OCI-LY7 (cell line): ENCODE measurements at regions not wholly inside any gene's neighbourhood (a gene's known extent, or its start where the extent isn't known, plus 50 kb on each side); places are given as distances from the start of the nearest gene placed in this dataset.

Source experiments
- BruUV-seq: library from RNA; stranded (reverse); fragments of 400-500 nt; replicated peaks from 2 replicates; lab custom pipeline; 2021; lab: Mats Ljungman, UMichigan
- CTCF ChIA-PET: fragments of 300-600 bp; sonication (Branson Sonifier 250); formaldehyde crosslinking; loops from one replicate; lab custom pipeline; 2022; ENCODE audit warnings: antibody characterized with exemption; ENCODE audit not compliant: unreplicated experiment; lab: Charles Lee
- POLR2A ChIA-PET: fragments of 300-600 bp; sonication (Branson Sonifier 250); formaldehyde crosslinking; loops from one replicate; lab custom pipeline; 2022; ENCODE audit warnings: antibody characterized with exemption; lab: Charles Lee
- DNase-seq: peaks from one replicate; pipeline ENCODE4 v3.0.0-alpha.2; 2015; ENCODE audit warnings: low spot score
- H2AFZ ChIP-seq: fragments of 200-600 bp; sonication (generic), shearing (Covaris generic); 2 replicates; pipeline ENCODE4 v1.6.1; 2014; ENCODE audit warnings: mild to moderate bottlenecking, antibody characterized with exemption, low read length, moderate library complexity
- H3K27ac ChIP-seq: fragments of 200-600 bp; sonication (generic); 2 replicates; pipeline ENCODE4 v1.5.1; 2014; ENCODE audit warnings: mixed run types, low read depth, mild to moderate bottlenecking, moderate library complexity, low read length, inconsistent platforms; ENCODE audit not compliant: poor library complexity, severe bottlenecking
- H3K36me3 ChIP-seq: fragments of 200-600 bp; sonication (generic); 2 replicates; pipeline ENCODE4 v1.6.1; 2014; ENCODE audit warnings: mild to moderate bottlenecking, antibody characterized with exemption, low read length, moderate library complexity, mixed read lengths; ENCODE audit not compliant: insufficient read depth
- H3K4me1 ChIP-seq: fragments of 200-600 bp; sonication (generic); 2 replicates; pipeline ENCODE4 v1.5.1; 2014; ENCODE audit warnings: mild to moderate bottlenecking, low read length; ENCODE audit not compliant: insufficient read depth, poor library complexity, severe bottlenecking
- H3K4me2 ChIP-seq: fragments of 200-600 bp; sonication (generic); 2 replicates; pipeline ENCODE4 v1.6.1; 2014; ENCODE audit warnings: mild to moderate bottlenecking, low read length
- H3K4me3 ChIP-seq: fragments of 200-600 bp; sonication (generic); 2 replicates; pipeline ENCODE4 v1.5.1; 2014; ENCODE audit warnings: mild to moderate bottlenecking, low read depth, low read length; ENCODE audit not compliant: poor library complexity, severe bottlenecking
- H3K79me2 ChIP-seq: fragments of 200-600 bp; sonication (generic); 2 replicates; pipeline ENCODE4 v1.6.1; 2016; ENCODE audit warnings: low read depth, mild to moderate bottlenecking, low read length, moderate library complexity, mixed read lengths; ENCODE audit not compliant: insufficient read depth
- H3K9me2 ChIP-seq: fragments of 200-600 bp; sonication (generic); 2 replicates; pipeline ENCODE4 v1.6.1; 2016; ENCODE audit warnings: mild to moderate bottlenecking, low read length, mixed read lengths; ENCODE audit not compliant: insufficient read depth
- H3K9me3 ChIP-seq: fragments of 200-600 bp; sonication (generic); 2 replicates; pipeline ENCODE4 v1.6.1; 2014; ENCODE audit warnings: mild to moderate bottlenecking, mixed run types, low read length, mixed read lengths
- H4K20me1 ChIP-seq: fragments of 200-600 bp; sonication (generic); 2 replicates; pipeline ENCODE4 v1.6.1; 2014; ENCODE audit warnings: mild to moderate bottlenecking, antibody characterized with exemption, low read length, moderate library complexity, mixed read lengths; ENCODE audit not compliant: insufficient read depth
- CTCF ChIP-seq: fragments of 200-600 bp; sonication (generic); conservative IDR thresholded peaks from 2 replicates; pipeline ENCODE4 v1.5.1; 2014; ENCODE audit warnings: mild to moderate bottlenecking, antibody characterized with exemption, low read length, moderate library complexity, mixed read lengths
- EZH2phosphoT487 ChIP-seq: fragments of 200-600 bp; sonication (generic); IDR thresholded peaks from 2 replicates; pipeline ENCODE4 v1.6.1; 2018; ENCODE audit warnings: low read depth, borderline replicate concordance, mild to moderate bottlenecking, mixed run types, antibody characterized with exemption, low read length, moderate library complexity, mixed read lengths
- intact Hi-C: fragments of 100-400 bp; cut with micrococcal nuclease; formaldehyde crosslinking; loops from one replicate; pipeline ENCODE4 v1.10.0; 2022; ENCODE audit not compliant: unreplicated experiment

- Histone ChIP-seq H3K9me3 (peaks cover 5% of the 10 kb centered on the region; the same call in 1 of the 2 replicates), H3K4me2 (no peak overlapping the region), H2AFZ (no peak overlapping the region), H3K4me1 (peaks cover 20% of the 10 kb centered on the region), H3K4me3 (no peak overlapping the region), H3K36me3 (no peaks in the 10 kb centered on the region), H3K79me2 (no peaks in the 10 kb centered on the region), H4K20me1 (no peaks in the 10 kb centered on the region), H3K27ac (no peak overlapping the region), H3K9me2 (no peaks in the 10 kb centered on the region)
- DNase-seq = no peak
- POLR2A ChIA-PET = interaction anchor here (0.9 kb wide), 1 partner anchor 16 kb away, joined by 3 read pairs; no protein-coding TSS in a partner anchor
- intact Hi-C loops = no loop called here
- BruUV-seq = no TSS peak
- TF ChIP-seq EZH2phosphoT487 (no peak), CTCF (no peak)
- CTCF ChIA-PET = no interaction called here
Observed at GRCh38 chr4:145302725-145303124, 122.3 kb upstream of the OTUD4 start.

GRCh38 chr4:145301386-145302080 is 121.1 kb upstream of the OTUD4 start:
- intact Hi-C loops = no loop called here
- no peak overlapping the region for H2AFZ ChIP-seq
- peaks cover 20% of the 10 kb centered on the region for H3K4me1 ChIP-seq
- H3K9me3 ChIP-seq = peaks cover 5% of the 10 kb centered on the region; the same call in 1 of the 2 replicates
- no peaks in the 10 kb centered on the region for H4K20me1 ChIP-seq
- TF ChIP-seq EZH2phosphoT487 (no peak), CTCF (no peak)
- CTCF ChIA-PET = no interaction called here
- H3K4me3 ChIP-seq = no peak overlapping the region
- H3K79me2 ChIP-seq = no peaks in the 10 kb centered on the region
- no peaks in the 10 kb centered on the region for H3K9me2 ChIP-seq
- H3K4me2 ChIP-seq = no peak overlapping the region
- no TSS peak for BruUV-seq
- POLR2A ChIA-PET = no interaction called here
- H3K27ac ChIP-seq = no peak overlapping the region
- DNase-seq = no peak
- H3K36me3 ChIP-seq = no peaks in the 10 kb centered on the region

GRCh38 chr4:145299380-145300076 is 119.1 kb upstream of the OTUD4 start:
- Histone ChIP-seq H3K4me3 (peak overlapping the region; percentile 18), H3K4me1 (peaks cover 20% of the 10 kb centered on the region), H3K27ac (peak overlapping the region; percentile 56), H3K9me3 (peaks cover 3% of the 10 kb centered on the region; the same call in 1 of the 2 replicates), H2AFZ (peak overlapping the region; percentile 96), H3K4me2 (peak overlapping the region; percentile 50), H3K9me2 (no peaks in the 10 kb centered on the region), H3K79me2 (no peaks in the 10 kb centered on the region), H4K20me1 (no peaks in the 10 kb centered on the region), H3K36me3 (no peaks in the 10 kb centered on the region)
- no peak for TF ChIP-seq EZH2phosphoT487
- no peak for TF ChIP-seq CTCF
- POLR2A ChIA-PET = no interaction called here
- no TSS peak for BruUV-seq
- intact Hi-C loops = no loop called here
- peak; percentile 80 for DNase-seq
- CTCF ChIA-PET = no interaction called here
